Activated CD8-positive, alpha-beta T cell treated with anti-CD3 and anti-CD28 coated beads for 36 hours (primary cell): ENCODE measurements at regions not wholly inside any gene's neighbourhood (a gene's known extent, or its start where the extent isn't known, plus 50 kb on each side); places are given as distances from the start of the nearest gene placed in this dataset.

ENCODE experiments used
- ATAC-seq: fragments of 200-7000 bp; cut with Tn5 transposase; one replicate; pipeline ENCODE4 v1.10.0; 2021; ENCODE audit warnings: mild to moderate bottlenecking, moderate library complexity
- CTCF ChIA-PET: fragments of 350-600 bp; sonication (Branson Sonifier 250); formaldehyde crosslinking; loops from one replicate; lab custom pipeline; 2021; ENCODE audit warnings: antibody characterized with exemption; lab: Charles Lee
- POLR2A ChIA-PET: fragments of 350-600 bp; sonication (Branson Sonifier 250); formaldehyde crosslinking; loops from one replicate; lab custom pipeline; 2021; ENCODE audit warnings: antibody characterized with exemption; lab: Charles Lee
- DNase-seq: peaks from one replicate; pipeline ENCODE4 v3.0.0-alpha.2; 2020
- H3K27ac Mint-ChIP-seq: one replicate; pipeline ENCODE4 v1.8.0; 2021; ENCODE audit warnings: mild to moderate bottlenecking, mixed read lengths
- H3K27me3 Mint-ChIP-seq: one replicate; pipeline ENCODE4 v1.8.0; 2021; ENCODE audit warnings: mixed read lengths
- H3K36me3 Mint-ChIP-seq: one replicate; pipeline ENCODE4 v1.8.0; 2021; ENCODE audit warnings: low read depth, mixed read lengths
- H3K4me1 Mint-ChIP-seq: one replicate; pipeline ENCODE4 v1.8.0; 2021; ENCODE audit warnings: low read depth, mixed read lengths
- H3K4me3 Mint-ChIP-seq: one replicate; pipeline ENCODE4 v1.8.0; 2021; ENCODE audit warnings: mild to moderate bottlenecking, moderate library complexity, mixed read lengths
- H3K9me3 Mint-ChIP-seq: one replicate; pipeline ENCODE4 v1.8.0; 2021; ENCODE audit warnings: mixed read lengths
- CTCF ChIP-seq: fragments of 200-600 bp; IDR thresholded peaks from one replicate; pipeline ENCODE4 v1.8.0; 2022; ENCODE audit warnings: antibody characterized with exemption, mild to moderate bottlenecking
- intact Hi-C: fragments of 100-400 bp; cut with micrococcal nuclease; formaldehyde crosslinking; loops from one replicate; pipeline ENCODE4 v1.10.0; 2022

- ChIA-PET CTCF (no interaction called here), POLR2A (no interaction called here)
- Mint-ChIP-seq H3K9me3 (peaks cover 7% of the 10 kb centered on the region), H3K27me3 (no peaks in the 10 kb centered on the region), H3K4me1 (no peaks in the 10 kb centered on the region), H3K36me3 (no peaks in the 10 kb centered on the region), H3K27ac (no peak overlapping the region), H3K4me3 (no peak overlapping the region)
- ATAC-seq (no peak), DNase-seq (no peak)
- intact Hi-C loops: no loop called here
- TF ChIP-seq CTCF: no peak
Measured at GRCh38 chr10:107436568-107436967, 272.1 kb upstream of the SORCS1 start.

DNA sequence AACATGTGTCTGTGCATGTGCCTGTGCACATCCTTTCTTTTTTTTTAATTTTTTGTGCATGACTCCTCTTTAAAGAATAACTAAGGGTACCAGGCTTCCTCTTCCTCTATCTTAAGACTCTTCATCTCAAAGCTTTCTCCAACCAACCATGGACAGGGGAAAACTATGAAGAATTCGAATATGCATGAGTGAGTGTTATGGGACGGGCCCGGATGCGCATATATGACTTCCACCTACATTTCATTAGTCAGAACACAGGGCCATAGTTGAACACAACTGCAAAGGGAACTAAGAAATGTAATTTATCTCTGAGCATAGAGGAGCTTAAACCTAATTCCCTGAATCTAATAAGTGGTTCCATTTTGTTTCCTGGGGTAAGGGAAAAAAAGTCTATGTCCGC lies 270.3 kb upstream of the SORCS1 start:
- Mint-ChIP-seq H3K4me3 (no peak overlapping the region), H3K9me3 (peaks cover 7% of the 10 kb centered on the region), H3K27me3 (no peaks in the 10 kb centered on the region), H3K4me1 (no peaks in the 10 kb centered on the region), H3K27ac (no peak overlapping the region), H3K36me3 (no peaks in the 10 kb centered on the region)
- no peak for TF ChIP-seq CTCF
- intact Hi-C loops: no loop called here
- ChIA-PET POLR2A (no interaction called here), CTCF (no interaction called here)
- DNase-seq (no peak), ATAC-seq (no peak)

DNA sequence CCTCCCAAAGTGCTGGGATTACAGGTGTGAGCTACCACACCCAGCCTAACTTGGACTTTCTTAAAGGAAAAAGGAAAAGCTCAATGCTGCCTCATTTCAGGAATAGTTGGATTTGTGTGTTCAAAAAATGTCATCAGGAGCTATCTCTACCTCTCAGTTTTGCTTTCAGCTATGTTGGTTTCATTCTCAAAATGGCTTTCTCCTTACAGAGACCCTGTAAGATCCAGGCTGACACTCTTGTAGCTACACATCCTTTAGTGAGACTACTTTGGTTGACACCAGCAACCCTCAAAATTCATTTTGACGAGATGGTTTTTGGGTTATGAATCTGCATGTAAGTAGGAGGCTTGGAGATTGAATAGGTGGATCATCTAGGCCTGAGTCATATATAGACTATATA lies 269.7 kb upstream of the SORCS1 start:
- ATAC-seq: no peak
- ChIA-PET POLR2A (no interaction called here), CTCF (no interaction called here)
- intact Hi-C loops: no loop called here
- TF ChIP-seq CTCF: no peak
- no peak overlapping the region for H3K27ac Mint-ChIP-seq
- H3K4me1 Mint-ChIP-seq: no peaks in the 10 kb centered on the region
- no peaks in the 10 kb centered on the region for H3K27me3 Mint-ChIP-seq
- H3K36me3 Mint-ChIP-seq: no peaks in the 10 kb centered on the region
- no peak overlapping the region for H3K4me3 Mint-ChIP-seq
- peaks cover 7% of the 10 kb centered on the region for H3K9me3 Mint-ChIP-seq
- no peak for DNase-seq

DNA sequence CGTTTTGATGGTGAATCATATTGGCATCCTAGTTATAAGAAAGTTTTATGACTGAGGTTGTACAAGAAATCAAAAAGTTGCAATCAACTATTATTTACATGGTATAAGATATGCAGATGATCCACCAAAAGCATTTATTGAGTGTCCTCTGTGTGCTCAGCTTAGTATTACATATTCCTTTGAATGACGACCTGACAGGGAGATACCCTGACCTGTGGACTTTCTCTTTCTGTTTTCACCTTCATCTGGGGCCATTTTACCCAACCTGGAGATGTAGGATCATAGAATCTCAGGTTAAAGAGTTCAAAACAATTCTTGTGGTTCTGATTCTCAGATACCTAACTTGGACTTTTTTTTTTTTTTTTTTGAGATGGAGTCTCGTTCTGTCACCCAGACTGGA lies 269.1 kb upstream of the SORCS1 start:
- H3K27me3 Mint-ChIP-seq: no peaks in the 10 kb centered on the region
- CTCF ChIA-PET: no interaction called here
- no peaks in the 10 kb centered on the region for H3K36me3 Mint-ChIP-seq
- no peak overlapping the region for H3K27ac Mint-ChIP-seq
- no peak overlapping the region for H3K4me3 Mint-ChIP-seq
- intact Hi-C loops: no loop called here
- ATAC-seq: no peak
- no peak for DNase-seq
- peaks cover 7% of the 10 kb centered on the region for H3K9me3 Mint-ChIP-seq
- no peaks in the 10 kb centered on the region for H3K4me1 Mint-ChIP-seq
- TF ChIP-seq CTCF: no peak
- POLR2A ChIA-PET: no interaction called here

DNA sequence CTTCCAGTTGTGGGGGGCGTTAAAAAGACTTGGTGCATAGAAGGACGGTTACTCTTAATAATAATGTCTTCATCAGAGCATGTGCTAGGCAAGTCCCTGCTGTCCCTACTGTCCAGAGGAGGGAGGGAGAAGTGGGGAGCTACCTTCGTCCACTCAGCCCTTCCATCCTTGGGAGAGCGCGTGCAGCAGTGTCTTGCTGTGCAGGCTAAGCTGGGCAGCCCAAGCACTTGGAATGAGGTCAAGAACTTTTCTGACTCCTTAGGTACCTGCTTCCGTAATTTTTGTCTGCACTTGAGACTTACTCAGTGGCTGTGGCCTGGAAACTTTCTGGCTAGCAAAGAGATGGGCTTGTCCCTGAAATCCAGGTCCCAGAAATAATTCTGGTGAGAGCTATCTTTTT lies 265.9 kb upstream of the SORCS1 start:
- Mint-ChIP-seq H3K9me3 (peaks cover 8% of the 10 kb centered on the region), H3K27ac (no peak overlapping the region), H3K36me3 (no peaks in the 10 kb centered on the region), H3K4me1 (no peaks in the 10 kb centered on the region), H3K27me3 (no peaks in the 10 kb centered on the region), H3K4me3 (no peak overlapping the region)
- ATAC-seq (no peak), DNase-seq (no peak)
- ChIA-PET CTCF (no interaction called here), POLR2A (no interaction called here)
- intact Hi-C loops: no loop called here
- TF ChIP-seq CTCF: no peak
